Hepatocyte (in vitro differentiated cells): ENCODE measurements at regions not wholly inside any gene's neighbourhood (a gene's known extent, or its start where the extent isn't known, plus 50 kb on each side); places are given as distances from the start of the nearest gene placed in this dataset.
A peak's percentile ranks its signal among the peaks of the same experiment; 100 is the strongest.

Experiments
- DNase-seq: peaks from one replicate; pipeline ENCODE4 v3.0.0-alpha.2; 2016; ENCODE audit warnings: low spot score
- H2AFZ ChIP-seq: fragments of 200-600 bp; sonication (generic); 2 replicates; pipeline ENCODE4 v1.6.0; 2016; ENCODE audit warnings: antibody characterized with exemption, mild to moderate bottlenecking
- H3K27ac ChIP-seq: fragments of 200-600 bp; sonication (generic); 2 replicates; pipeline ENCODE4 v1.5.1; 2016; ENCODE audit warnings: mild to moderate bottlenecking
- H3K27me3 ChIP-seq: fragments of 200-600 bp; sonication (generic); 2 replicates; pipeline ENCODE4 v1.6.1; 2016
- H3K36me3 ChIP-seq: fragments of 200-600 bp; sonication (generic); replicated peaks from 2 replicates; pipeline ENCODE4 v1.5.1; 2016; ENCODE audit warnings: low read depth; ENCODE audit not compliant: insufficient read depth
- H3K4me1 ChIP-seq: fragments of 200-600 bp; sonication (generic); 2 replicates; pipeline ENCODE4 v1.5.1; 2016; ENCODE audit warnings: mild to moderate bottlenecking, moderate library complexity; ENCODE audit not compliant: insufficient read depth
- H3K4me2 ChIP-seq: fragments of 200-600 bp; sonication (generic); 2 replicates; pipeline ENCODE4 v1.6.0; 2016
- H3K4me3 ChIP-seq: fragments of 200-600 bp; sonication (generic); 2 replicates; pipeline ENCODE4 v1.5.1; 2016; ENCODE audit warnings: mild to moderate bottlenecking
- H3K79me2 ChIP-seq: fragments of 200-600 bp; sonication (generic); 2 replicates; pipeline ENCODE4 v1.6.0; 2017; ENCODE audit warnings: mild to moderate bottlenecking
- H3K9me2 ChIP-seq: fragments of 200-600 bp; sonication (generic); replicated peaks from 2 replicates; pipeline ENCODE4 v1.6.0; 2017; ENCODE audit warnings: mild to moderate bottlenecking; ENCODE audit not compliant: insufficient read depth
- H3K9me3 ChIP-seq: fragments of 200-600 bp; sonication (generic); 2 replicates; pipeline ENCODE4 v1.5.1; 2016; ENCODE audit warnings: low read depth, mild to moderate bottlenecking
- H4K20me1 ChIP-seq: fragments of 200-600 bp; sonication (generic); 2 replicates; pipeline ENCODE4 v1.6.0; 2016; ENCODE audit warnings: mild to moderate bottlenecking; ENCODE audit not compliant: insufficient read depth, poor library complexity, severe bottlenecking
- EZH2 ChIP-seq: fragments of 200-600 bp; sonication (generic); IDR thresholded peaks from 2 replicates; pipeline ENCODE4 v1.6.1; 2016; ENCODE audit warnings: antibody characterized with exemption, mild to moderate bottlenecking, borderline replicate concordance
- EZH2phosphoT487 ChIP-seq: fragments of 200-600 bp; sonication (generic); IDR thresholded peaks from one replicate; pipeline ENCODE4 v1.6.1; 2018; ENCODE audit warnings: antibody characterized with exemption, mild to moderate bottlenecking, low read depth, moderate library complexity; ENCODE audit not compliant: unreplicated experiment, severe bottlenecking
- WGBS: methylation state at CpG from one replicate; pipeline ENCODE4 v1.1.6; 2016; ENCODE audit warnings: low lambda C conversion rate; ENCODE audit errors: missing lambda C conversion rate; 5-methylcytosine and 5-hydroxymethylcytosine counted together
- TF ChIP-seq, protein P1 (sequence below): fragments of 200-600 bp; sonication (generic); IDR thresholded peaks from 2 replicates; pipeline ENCODE4 v1.5.1; 2016; ENCODE audit warnings: antibody characterized with exemption, mild to moderate bottlenecking; ENCODE audit not compliant: poor library complexity

DNA sequence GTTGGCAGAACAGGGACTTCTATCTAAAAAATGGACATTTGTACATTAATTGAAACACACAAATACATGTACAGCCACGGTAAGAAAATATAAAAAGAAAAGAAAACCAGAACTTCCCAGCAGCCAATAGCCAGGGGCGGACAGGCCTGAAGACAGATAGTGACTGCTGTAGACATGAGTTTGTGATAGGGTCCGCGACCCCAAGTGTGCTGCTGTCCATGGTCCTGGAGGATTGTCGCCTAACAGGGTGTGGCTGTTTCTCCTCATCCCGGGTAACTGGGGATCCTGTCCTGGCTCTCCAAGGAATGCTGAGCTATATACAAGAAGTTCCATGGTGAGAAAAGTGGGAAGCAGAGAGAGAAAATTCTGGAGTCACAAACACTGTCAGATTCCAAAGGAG is 266.5 kb upstream of the SALL3 start:
- peak; percentile 38 for DNase-seq
- WGBS = 26% methylated on average over 6 of the region's 6 CpGs
- H3K4me1 ChIP-seq = no peaks in the 10 kb centered on the region
- H3K79me2 ChIP-seq = no peaks in the 10 kb centered on the region
- H2AFZ ChIP-seq = no peak overlapping the region
- no peaks in the 10 kb centered on the region for H3K9me2 ChIP-seq
- no peaks in the 10 kb centered on the region for H3K9me3 ChIP-seq
- no peak overlapping the region for H3K4me2 ChIP-seq
- H3K36me3 ChIP-seq = no peaks in the 10 kb centered on the region
- no peak overlapping the region for H3K27ac ChIP-seq
- TF ChIP-seq EZH2 (no peak), EZH2phosphoT487 (no peak)
- TF ChIP-seq, protein P1, sequence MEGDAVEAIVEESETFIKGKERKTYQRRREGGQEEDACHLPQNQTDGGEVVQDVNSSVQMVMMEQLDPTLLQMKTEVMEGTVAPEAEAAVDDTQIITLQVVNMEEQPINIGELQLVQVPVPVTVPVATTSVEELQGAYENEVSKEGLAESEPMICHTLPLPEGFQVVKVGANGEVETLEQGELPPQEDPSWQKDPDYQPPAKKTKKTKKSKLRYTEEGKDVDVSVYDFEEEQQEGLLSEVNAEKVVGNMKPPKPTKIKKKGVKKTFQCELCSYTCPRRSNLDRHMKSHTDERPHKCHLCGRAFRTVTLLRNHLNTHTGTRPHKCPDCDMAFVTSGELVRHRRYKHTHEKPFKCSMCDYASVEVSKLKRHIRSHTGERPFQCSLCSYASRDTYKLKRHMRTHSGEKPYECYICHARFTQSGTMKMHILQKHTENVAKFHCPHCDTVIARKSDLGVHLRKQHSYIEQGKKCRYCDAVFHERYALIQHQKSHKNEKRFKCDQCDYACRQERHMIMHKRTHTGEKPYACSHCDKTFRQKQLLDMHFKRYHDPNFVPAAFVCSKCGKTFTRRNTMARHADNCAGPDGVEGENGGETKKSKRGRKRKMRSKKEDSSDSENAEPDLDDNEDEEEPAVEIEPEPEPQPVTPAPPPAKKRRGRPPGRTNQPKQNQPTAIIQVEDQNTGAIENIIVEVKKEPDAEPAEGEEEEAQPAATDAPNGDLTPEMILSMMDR = no peak
- no peaks in the 10 kb centered on the region for H3K27me3 ChIP-seq
- no peak overlapping the region for H3K4me3 ChIP-seq
- no peaks in the 10 kb centered on the region for H4K20me1 ChIP-seq

DNA sequence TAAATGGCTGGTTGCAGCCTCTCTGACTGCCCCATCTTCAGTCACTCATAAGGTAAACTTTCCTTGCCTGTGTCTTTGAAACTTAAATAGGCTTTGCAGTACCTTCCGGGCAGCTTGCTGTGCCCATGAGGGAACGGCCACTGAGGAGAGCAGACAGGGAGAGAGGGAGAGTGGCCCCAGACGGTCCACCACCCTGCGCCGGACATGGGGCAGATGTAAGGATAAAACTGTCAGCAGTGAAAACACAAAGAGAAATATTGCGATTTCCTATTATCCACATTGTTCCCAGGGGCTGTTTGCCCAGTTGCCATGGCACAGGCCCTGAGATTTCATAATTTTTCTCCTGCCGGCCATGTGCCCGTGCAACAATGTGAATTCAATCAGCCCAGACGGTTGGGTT is 265.9 kb upstream of the SALL3 start:
- Histone ChIP-seq H3K4me2 (no peak overlapping the region), H3K4me1 (no peaks in the 10 kb centered on the region), H3K9me2 (no peaks in the 10 kb centered on the region), H3K4me3 (no peak overlapping the region), H2AFZ (no peak overlapping the region), H3K36me3 (no peaks in the 10 kb centered on the region), H3K9me3 (no peaks in the 10 kb centered on the region), H4K20me1 (no peaks in the 10 kb centered on the region), H3K27ac (no peak overlapping the region), H3K27me3 (no peaks in the 10 kb centered on the region), H3K79me2 (no peaks in the 10 kb centered on the region)
- no peak for DNase-seq
- TF ChIP-seq, protein P1 = no peak
- no peak for TF ChIP-seq EZH2phosphoT487
- no peak for TF ChIP-seq EZH2
- 90% methylated on average over 9 of the region's 9 CpGs for WGBS

- WGBS = 81% methylated on average over 8 of the region's 8 CpGs
- Histone ChIP-seq H2AFZ (no peak overlapping the region), H3K4me1 (no peaks in the 10 kb centered on the region), H3K79me2 (no peaks in the 10 kb centered on the region), H3K9me3 (no peaks in the 10 kb centered on the region), H3K27me3 (no peaks in the 10 kb centered on the region), H3K4me2 (no peak overlapping the region), H3K36me3 (no peaks in the 10 kb centered on the region), H3K9me2 (no peaks in the 10 kb centered on the region), H3K4me3 (no peak overlapping the region), H3K27ac (no peak overlapping the region), H4K20me1 (no peaks in the 10 kb centered on the region)
- no peak for DNase-seq
- TF ChIP-seq EZH2phosphoT487 (no peak), EZH2 (no peak)
- TF ChIP-seq, protein P1 = no peak
Observed at GRCh38 chr18:78716022-78716421, 263.6 kb upstream of the SALL3 start.

DNA sequence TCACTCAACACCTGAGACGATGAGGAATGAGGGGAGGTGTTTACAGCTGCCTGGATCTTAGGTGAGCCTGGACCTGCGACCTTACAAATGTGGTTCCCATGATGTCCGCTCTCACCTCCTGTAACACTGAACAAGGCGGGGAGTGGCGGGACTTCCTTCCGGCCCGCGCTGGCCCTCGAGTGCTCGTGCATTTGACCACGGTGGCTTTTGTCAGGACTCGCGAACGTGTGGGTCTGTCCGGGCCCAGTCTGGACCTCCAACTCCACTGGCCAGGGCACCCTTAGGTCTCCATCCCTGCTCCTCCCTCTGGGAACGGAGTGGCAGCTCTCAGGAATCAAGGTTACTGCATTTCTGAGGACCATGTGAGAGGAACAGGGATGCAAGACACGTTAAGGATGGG is 263.0 kb upstream of the SALL3 start:
- H4K20me1 ChIP-seq = no peaks in the 10 kb centered on the region
- H3K4me1 ChIP-seq = no peaks in the 10 kb centered on the region
- no peaks in the 10 kb centered on the region for H3K9me2 ChIP-seq
- no peak overlapping the region for H3K4me2 ChIP-seq
- H3K27me3 ChIP-seq = peaks cover 1% of the 10 kb centered on the region
- no peak overlapping the region for H2AFZ ChIP-seq
- H3K36me3 ChIP-seq = no peaks in the 10 kb centered on the region
- H3K4me3 ChIP-seq = no peak overlapping the region
- 93% methylated on average over 17 of the region's 17 CpGs for WGBS
- H3K9me3 ChIP-seq = no peaks in the 10 kb centered on the region
- DNase-seq = no peak
- H3K79me2 ChIP-seq = no peaks in the 10 kb centered on the region
- no peak overlapping the region for H3K27ac ChIP-seq
- no peak for TF ChIP-seq EZH2
- TF ChIP-seq, protein P1 = no peak
- no peak for TF ChIP-seq EZH2phosphoT487
